ENCODE measurements at regions not wholly inside any gene's neighbourhood (a gene's known extent, or its start where the extent isn't known, plus 50 kb on each side); places are given as distances from the start of the nearest gene placed in this dataset.
A peak's percentile ranks its signal among the peaks of the same experiment; 100 is the strongest.

- no peak for DNase-seq (ENCODE audit: low spot score)
Observed at GRCh38 chr11:122523846-122524805, 131.4 kb upstream of the UBASH3B start.

GRCh38 chr11:122521626-122522025, 133.9 kb upstream of the UBASH3B start:
- no peak for DNase-seq (ENCODE audit: low spot score)

- no peak for DNase-seq (ENCODE audit: low spot score)
Observed at GRCh38 chr11:122517403-122518379, 137.8 kb upstream of the UBASH3B start.

- DNase-seq (ENCODE audit: low spot score), result no peak
Observed at GRCh38 chr11:122516686-122517085, 138.8 kb upstream of the UBASH3B start.

- no peak for DNase-seq (ENCODE audit: low spot score)
Observed at GRCh38 chr11:122513997-122514396, 141.5 kb upstream of the UBASH3B start.

GRCh38 chr11:122513328-122513727, 142.2 kb upstream of the UBASH3B start:
- DNase-seq (ENCODE audit: low spot score), result no peak

GRCh38 chr11:122512688-122513087, 142.8 kb upstream of the UBASH3B start:
- no peak for DNase-seq (ENCODE audit: low spot score)

- no peak for DNase-seq (ENCODE audit: low spot score)
Observed at GRCh38 chr11:122509899-122510298, 145.6 kb upstream of the UBASH3B start.

GRCh38 chr11:122509091-122509490, 146.4 kb upstream of the UBASH3B start:
- DNase-seq (ENCODE audit: low spot score), result no peak

- DNase-seq (ENCODE audit: low spot score), result peak; percentile 88
Observed at GRCh38 chr11:122505304-122506006, 150.1 kb upstream of the UBASH3B start.

GRCh38 chr11:122494221-122494620, 161.3 kb upstream of the UBASH3B start:
- no peak for DNase-seq (ENCODE audit: low spot score)

GRCh38 chr11:122491509-122491908, 164.0 kb upstream of the UBASH3B start:
- no peak for DNase-seq (ENCODE audit: low spot score)

- DNase-seq (ENCODE audit: low spot score), result no peak
Observed at GRCh38 chr11:122488892-122489706, 166.4 kb upstream of the UBASH3B start.

- DNase-seq (ENCODE audit: low spot score), result no peak
Observed at GRCh38 chr11:122487669-122488068, 167.9 kb upstream of the UBASH3B start.

- DNase-seq (ENCODE audit: low spot score), result no peak
Observed at GRCh38 chr11:122486793-122487495, 168.6 kb upstream of the UBASH3B start.

- DNase-seq (ENCODE audit: low spot score), result no peak
Observed at GRCh38 chr11:122478986-122479385, 176.5 kb upstream of the UBASH3B start.

GRCh38 chr11:122468965-122469364, 186.6 kb upstream of the UBASH3B start:
- no peak for DNase-seq (ENCODE audit: low spot score)

- no peak for DNase-seq (ENCODE audit: low spot score)
Observed at GRCh38 chr11:122463530-122463929, 192.0 kb upstream of the UBASH3B start.

GRCh38 chr11:122459064-122459463, 196.5 kb upstream of the UBASH3B start:
- no peak for DNase-seq (ENCODE audit: low spot score)

- DNase-seq (ENCODE audit: low spot score), result no peak
Observed at GRCh38 chr11:122453586-122453985, 201.9 kb upstream of the UBASH3B start.
